ENCODE measurements at regions not wholly inside any gene's neighbourhood (a gene's known extent, or its start where the extent isn't known, plus 50 kb on each side); places are given as distances from the start of the nearest gene placed in this dataset.

DNA sequence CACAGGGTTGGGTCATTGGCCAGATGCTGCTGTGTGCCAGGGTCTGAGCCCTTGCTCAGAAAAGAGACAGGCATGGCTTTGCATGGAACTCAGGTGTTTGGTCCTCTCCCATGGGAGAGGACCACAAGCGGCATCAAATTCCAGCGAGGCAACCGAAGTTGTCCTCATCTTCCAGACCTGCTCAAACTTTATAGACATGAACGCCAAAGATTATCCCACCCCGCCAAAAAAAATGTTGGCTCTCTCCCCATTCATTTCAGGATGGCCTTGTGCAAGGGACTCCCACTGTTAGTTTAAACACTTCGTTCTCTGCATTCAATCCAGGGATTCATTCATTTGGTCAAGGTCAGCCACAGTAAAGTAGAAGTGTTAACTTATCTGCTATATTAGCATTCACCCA lies 360.8 kb upstream of the ZFHX3 start:
- H3K27me3 ChIP-seq (ENCODE audit: control insufficient read depth in 1 of 2, insufficient read depth in 2 of 2, low read length in 2 of 2), result peaks cover 0 to 15% of the 10 kb centered on the region in 2 experiments; a peak in 4 of 5 replicates
- H3K4me1 ChIP-seq (ENCODE audit: insufficient read depth, low read length), result 0 out of 2 replicates have a peak, but pooled peaks cover 2% of the 10 kb centered on the region

More for the DNA sequence above, 360.8 kb upstream of the ZFHX3 start:
- Histone ChIP-seq H3K4me3 (replicated peaks in 1 of 3; ENCODE audit: insufficient read depth in 1 of 3, low read depth in 2 of 3, low read length in 3 of 3) (no peak overlapping the region), H3K9me3 (ENCODE audit: low read length) (no peaks in the 10 kb centered on the region), H3K9ac (ENCODE audit: insufficient read depth, low read depth, low read length) (no peak overlapping the region), H3K27ac (ENCODE audit: extremely low read length, insufficient read depth, low read length) (no peak overlapping the region), H3K79me2 (ENCODE audit: insufficient read depth, low read length) (no peaks in the 10 kb centered on the region), H4K20me1 (ENCODE audit: insufficient read depth, low read length) (no peaks in the 10 kb centered on the region), H2AFZ (ENCODE audit: low read length) (no peak overlapping the region), H3K4me2 (ENCODE audit: low read depth, low read length) (no peak overlapping the region), H3K36me3 (replicated peaks in 1 of 2; ENCODE audit: control insufficient read depth in 1 of 2, insufficient read depth in 2 of 2, low read length in 2 of 2) (no peaks in the 10 kb centered on the region)
- DNase-seq (ENCODE audit: low spot score) (no peak), ATAC-seq (no peak), FAIRE-seq (no peak)
- ChIA-PET POLR2A (no interaction called here), CTCF (ENCODE audit: low intra/inter-chr PET ratio, low total read pairs) (no interaction called here)
- no TSS peak for BruUV-seq (replicated peaks)
- WGBS (ENCODE audit: low lambda C conversion rate), result 56% methylated on average over 6 of the region's 6 CpGs
- TF ChIP-seq ZNF781 (CRISPR knock-in tag; IDR thresholded peaks at IDR 0.05; ENCODE audit: borderline replicate concordance, not compliant biosample characterization) (no peak), ZNF564 (CRISPR knock-in tag; IDR thresholded peaks at IDR 0.05) (no peak), MXD4 (CRISPR knock-in tag; IDR thresholded peaks at IDR 0.05) (no peak), ISX (CRISPR knock-in tag; conservative IDR thresholded peaks at IDR 0.05) (no peak), ZNF441 (CRISPR knock-in tag; IDR thresholded peaks at IDR 0.05; ENCODE audit: borderline replicate concordance) (no peak), ZSCAN31 (CRISPR knock-in tag; IDR thresholded peaks at IDR 0.05; ENCODE audit: low read depth) (no peak), ZNF709 (CRISPR knock-in tag; IDR thresholded peaks at IDR 0.05) (no peak), TBX3 (IDR thresholded peaks at IDR 0.05; ENCODE audit: borderline replicate concordance) (no peak)
- TF ChIP-seq, protein P1, sequence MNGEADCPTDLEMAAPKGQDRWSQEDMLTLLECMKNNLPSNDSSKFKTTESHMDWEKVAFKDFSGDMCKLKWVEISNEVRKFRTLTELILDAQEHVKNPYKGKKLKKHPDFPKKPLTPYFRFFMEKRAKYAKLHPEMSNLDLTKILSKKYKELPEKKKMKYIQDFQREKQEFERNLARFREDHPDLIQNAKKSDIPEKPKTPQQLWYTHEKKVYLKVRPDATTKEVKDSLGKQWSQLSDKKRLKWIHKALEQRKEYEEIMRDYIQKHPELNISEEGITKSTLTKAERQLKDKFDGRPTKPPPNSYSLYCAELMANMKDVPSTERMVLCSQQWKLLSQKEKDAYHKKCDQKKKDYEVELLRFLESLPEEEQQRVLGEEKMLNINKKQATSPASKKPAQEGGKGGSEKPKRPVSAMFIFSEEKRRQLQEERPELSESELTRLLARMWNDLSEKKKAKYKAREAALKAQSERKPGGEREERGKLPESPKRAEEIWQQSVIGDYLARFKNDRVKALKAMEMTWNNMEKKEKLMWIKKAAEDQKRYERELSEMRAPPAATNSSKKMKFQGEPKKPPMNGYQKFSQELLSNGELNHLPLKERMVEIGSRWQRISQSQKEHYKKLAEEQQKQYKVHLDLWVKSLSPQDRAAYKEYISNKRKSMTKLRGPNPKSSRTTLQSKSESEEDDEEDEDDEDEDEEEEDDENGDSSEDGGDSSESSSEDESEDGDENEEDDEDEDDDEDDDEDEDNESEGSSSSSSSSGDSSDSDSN (CRISPR knock-in tag; IDR thresholded peaks at IDR 0.05), result no peak
- TF ChIP-seq, protein P2, sequence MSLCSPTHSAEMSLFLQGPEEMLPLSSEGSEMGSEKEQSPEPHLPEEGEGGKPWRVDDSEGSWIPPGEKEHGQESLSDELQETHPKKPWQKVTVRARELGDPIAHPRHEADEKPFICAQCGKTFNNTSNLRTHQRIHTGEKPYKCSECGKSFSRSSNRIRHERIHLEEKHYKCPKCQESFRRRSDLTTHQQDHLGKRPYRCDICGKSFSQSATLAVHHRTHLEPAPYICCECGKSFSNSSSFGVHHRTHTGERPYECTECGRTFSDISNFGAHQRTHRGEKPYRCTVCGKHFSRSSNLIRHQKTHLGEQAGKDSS (CRISPR knock-in tag; IDR thresholded peaks at IDR 0.05; ENCODE audit: borderline replicate concordance, low read depth), result no peak
- TF ChIP-seq, protein P3, sequence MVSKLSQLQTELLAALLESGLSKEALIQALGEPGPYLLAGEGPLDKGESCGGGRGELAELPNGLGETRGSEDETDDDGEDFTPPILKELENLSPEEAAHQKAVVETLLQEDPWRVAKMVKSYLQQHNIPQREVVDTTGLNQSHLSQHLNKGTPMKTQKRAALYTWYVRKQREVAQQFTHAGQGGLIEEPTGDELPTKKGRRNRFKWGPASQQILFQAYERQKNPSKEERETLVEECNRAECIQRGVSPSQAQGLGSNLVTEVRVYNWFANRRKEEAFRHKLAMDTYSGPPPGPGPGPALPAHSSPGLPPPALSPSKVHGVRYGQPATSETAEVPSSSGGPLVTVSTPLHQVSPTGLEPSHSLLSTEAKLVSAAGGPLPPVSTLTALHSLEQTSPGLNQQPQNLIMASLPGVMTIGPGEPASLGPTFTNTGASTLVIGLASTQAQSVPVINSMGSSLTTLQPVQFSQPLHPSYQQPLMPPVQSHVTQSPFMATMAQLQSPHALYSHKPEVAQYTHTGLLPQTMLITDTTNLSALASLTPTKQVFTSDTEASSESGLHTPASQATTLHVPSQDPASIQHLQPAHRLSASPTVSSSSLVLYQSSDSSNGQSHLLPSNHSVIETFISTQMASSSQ (IDR thresholded peaks at IDR 0.05; ENCODE audit: low read depth), result no peak
- TF ChIP-seq, protein P3 (CRISPR knock-in tag; IDR thresholded peaks at IDR 0.05; ENCODE audit: borderline replicate concordance), result no peak
- TF ChIP-seq, protein P4, sequence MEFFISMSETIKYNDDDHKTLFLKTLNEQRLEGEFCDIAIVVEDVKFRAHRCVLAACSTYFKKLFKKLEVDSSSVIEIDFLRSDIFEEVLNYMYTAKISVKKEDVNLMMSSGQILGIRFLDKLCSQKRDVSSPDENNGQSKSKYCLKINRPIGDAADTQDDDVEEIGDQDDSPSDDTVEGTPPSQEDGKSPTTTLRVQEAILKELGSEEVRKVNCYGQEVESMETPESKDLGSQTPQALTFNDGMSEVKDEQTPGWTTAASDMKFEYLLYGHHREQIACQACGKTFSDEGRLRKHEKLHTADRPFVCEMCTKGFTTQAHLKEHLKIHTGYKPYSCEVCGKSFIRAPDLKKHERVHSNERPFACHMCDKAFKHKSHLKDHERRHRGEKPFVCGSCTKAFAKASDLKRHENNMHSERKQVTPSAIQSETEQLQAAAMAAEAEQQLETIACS (CRISPR knock-in tag; IDR thresholded peaks at IDR 0.05), result no peak
- TF ChIP-seq, protein P5, sequence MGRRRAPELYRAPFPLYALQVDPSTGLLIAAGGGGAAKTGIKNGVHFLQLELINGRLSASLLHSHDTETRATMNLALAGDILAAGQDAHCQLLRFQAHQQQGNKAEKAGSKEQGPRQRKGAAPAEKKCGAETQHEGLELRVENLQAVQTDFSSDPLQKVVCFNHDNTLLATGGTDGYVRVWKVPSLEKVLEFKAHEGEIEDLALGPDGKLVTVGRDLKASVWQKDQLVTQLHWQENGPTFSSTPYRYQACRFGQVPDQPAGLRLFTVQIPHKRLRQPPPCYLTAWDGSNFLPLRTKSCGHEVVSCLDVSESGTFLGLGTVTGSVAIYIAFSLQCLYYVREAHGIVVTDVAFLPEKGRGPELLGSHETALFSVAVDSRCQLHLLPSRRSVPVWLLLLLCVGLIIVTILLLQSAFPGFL (CRISPR knock-in tag; IDR thresholded peaks at IDR 0.05), result no peak
- intact Hi-C loops (cut with micrococcal nuclease; ENCODE audit: unreplicated experiment), result no loop called here
- in situ Hi-C loops (cut with HindIII; ENCODE audit: extremely low pct_ligation_motif_present, low pct_unique_long_range_greater_than_20kb), result no loop called here

Measured in HepG2 (cell line).